ENCODE measurements at regions not wholly inside any gene's neighbourhood (a gene's known extent, or its start where the extent isn't known, plus 50 kb on each side); places are given as distances from the start of the nearest gene placed in this dataset.
A peak's percentile ranks its signal among the peaks of the same experiment; 100 is the strongest.
"Not testable (repeated sequence)": the region's sequence is repeated elsewhere in the genome, so short reads cannot be mapped to it uniquely, and the experiment has no call there.

DNA sequence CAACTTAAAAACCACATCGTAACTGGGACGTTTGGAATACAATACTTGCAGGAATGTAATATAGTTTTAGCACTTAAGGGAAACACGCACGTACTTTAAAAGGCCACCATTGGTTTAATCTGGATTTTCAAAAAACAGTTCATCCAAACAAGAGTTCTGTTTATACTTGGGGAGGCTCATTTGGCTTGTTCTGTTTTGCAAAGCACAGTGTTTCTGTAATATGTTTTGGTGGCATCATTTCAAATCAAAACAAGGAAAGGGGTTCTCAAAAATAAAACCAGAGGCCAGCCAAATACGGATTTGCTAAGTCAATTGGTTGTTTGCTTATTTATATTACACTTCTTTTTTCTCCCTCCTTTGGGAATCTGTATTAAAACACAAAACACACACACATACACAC lies 656.1 kb upstream of the SOX9 start:
- no peak for DNase-seq

GRCh38 chr17:71467719-71468118 lies 653.1 kb upstream of the SOX9 start:
- DNase-seq, result no peak

DNA sequence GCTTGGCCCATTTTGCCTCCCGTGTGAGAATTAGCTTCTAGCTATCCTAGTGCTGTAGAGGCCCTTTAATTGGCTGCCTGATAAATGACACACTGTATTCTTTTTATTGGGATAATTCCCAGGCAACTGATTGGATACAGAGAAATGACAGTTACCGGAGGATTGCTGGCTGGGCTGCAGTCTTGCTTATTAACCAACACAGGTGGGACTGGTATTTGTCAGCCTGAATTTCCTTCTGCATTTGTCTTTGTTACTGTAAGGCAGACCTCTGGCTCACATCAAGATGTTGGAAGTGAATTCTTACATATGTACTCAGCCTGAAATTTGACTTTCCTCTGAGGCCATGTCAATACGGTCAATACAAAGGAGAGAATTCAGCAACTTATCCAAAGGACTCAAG lies 650.8 kb upstream of the SOX9 start:
- no peak for DNase-seq

DNA sequence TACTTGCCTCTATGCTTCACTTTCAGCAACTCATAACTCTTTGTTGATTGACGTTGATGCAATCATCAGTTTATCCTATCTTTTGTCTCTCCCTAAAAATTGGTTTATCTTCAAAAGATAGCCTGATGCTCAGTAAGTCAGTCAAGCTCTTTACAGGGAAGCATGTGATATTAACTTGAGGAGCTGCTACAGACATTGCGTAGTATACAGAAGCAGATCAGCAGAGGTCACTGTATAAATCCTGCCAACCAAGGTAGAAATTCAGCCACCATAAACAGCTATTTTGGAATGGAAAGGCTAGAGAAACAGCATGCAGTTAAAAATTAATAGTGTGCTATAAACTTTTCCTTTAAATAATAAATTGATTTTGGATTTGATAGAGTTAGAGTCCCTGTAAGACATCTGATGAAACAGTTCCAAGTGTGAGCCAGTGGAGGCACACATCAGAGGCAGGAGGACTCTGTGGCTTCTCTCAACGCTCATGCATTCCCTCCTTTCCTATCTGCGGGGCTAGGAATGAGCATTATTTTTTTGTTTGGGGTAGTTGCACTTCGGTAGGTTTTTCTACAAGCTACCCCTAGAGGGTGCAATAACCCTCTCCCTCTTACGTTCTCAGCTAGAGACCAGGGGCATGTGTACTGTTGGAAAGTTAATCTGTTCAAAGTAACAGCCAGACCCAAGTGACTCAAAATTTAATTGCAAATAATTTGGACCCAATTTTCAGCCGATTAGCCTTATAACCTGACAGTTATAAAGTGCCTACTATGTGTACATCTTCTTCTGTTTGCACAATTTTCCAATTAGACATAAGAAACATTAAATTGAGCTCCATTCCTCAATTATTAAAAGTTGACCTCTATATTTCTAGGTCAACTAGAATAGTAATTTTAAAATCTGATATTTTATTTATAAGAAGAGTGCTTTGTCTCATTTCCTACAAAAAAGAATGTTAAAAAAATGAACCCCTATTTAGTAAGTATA lies 647.7 kb upstream of the SOX9 start:
- DNase-seq, result peak; percentile 64

GRCh38 chr17:71477356-71477755 lies 643.5 kb upstream of the SOX9 start:
- DNase-seq, result no peak

DNA sequence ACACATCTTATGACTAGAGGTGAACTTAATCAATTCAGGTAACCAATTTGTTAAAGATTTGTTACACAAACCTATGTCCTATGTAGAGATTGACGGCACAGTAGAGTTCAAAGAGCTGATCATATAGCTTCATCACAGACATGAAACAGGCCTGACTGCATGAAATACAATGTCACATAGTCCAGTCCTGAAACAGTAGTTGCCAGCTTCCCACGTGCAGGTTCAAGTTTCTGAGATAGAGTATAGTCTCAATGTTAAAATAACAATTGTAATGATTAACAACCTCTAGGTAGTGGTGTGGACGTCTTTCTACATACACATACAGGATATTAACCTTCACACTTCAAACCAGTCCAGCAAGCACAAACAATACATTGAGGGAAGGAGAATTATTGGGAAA lies 640.7 kb upstream of the SOX9 start:
- DNase-seq, result no peak

- no peak for DNase-seq
Measured at GRCh38 chr17:71482625-71483024, 638.2 kb upstream of the SOX9 start.

DNA sequence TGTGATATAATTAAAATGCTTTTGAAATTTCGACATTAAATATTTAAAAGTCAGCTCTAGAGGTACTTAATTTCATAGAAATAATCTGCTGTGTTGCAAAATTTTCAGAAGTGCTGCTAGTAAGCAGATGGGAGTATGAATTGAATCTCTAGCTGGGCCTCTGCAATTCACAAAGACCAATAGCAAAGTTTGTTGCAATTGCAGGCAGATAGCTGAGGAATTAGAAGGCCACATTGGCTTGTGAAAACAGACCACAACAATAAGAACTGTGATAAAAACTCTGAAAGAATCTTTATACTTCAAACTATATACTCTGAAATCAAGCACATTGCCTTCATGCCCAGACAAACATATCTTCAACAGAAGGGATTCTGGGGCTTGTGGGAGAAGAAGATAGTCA lies 636.3 kb upstream of the SOX9 start:
- no peak for DNase-seq

DNA sequence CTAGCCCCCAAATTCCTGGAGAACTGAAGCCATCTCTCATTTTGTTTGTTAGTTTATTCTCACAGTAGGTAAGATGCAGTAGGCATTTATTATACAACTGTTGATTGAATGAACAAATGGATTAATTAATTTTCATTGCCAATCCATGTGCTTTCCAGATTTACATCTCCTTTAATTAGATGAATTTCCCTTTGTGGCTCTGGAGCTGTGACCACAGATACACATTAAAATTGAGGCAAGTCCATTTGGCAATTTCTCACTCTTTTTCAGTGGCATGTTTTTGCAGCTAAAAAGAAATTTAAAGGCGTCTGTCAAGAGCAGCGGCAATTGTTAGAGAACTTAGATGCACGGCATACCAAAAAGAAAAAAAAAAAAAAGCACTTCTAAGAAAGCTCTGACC lies 635.4 kb upstream of the SOX9 start:
- DNase-seq, result no peak

DNA sequence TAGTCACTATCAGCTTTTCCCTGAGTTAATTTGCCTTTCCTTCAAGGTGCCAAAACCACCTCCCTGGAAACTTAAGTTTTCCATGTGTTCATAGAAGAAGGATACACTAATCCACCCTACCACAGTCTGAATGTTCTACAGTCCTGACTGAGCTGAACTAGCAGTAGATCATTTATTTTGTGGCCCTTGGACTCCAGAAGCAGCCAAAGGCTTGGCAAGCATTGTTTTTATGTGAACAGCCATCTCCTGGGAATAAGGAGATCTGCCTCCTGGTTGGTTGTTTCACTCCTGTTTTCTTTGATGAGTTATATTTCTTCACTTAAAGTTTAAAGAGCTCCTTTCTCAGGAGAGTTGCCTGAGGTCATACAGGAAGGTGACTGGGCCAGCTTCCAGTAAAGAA lies 634.6 kb upstream of the SOX9 start:
- DNase-seq, result no peak

DNA sequence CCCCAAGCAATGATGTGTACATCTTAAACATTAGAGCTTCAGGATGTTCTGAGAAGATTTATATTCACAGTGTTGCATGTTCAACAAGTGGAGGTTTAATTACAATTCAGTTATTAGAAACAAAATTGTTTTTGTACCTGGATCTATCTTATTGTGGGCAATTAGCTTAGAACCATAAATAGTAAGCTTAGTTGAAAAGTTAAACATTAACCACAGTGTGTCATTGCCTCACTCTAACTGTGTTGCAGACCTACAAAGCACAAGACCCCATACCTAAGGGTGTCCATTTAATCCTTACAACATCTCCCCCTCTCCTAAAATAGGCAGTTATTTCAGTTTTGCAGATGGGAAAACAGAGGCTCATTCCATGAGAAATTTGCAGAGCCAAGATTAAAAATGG lies 632.0 kb upstream of the SOX9 start:
- no peak for DNase-seq

GRCh38 chr17:71494062-71494855 lies 626.6 kb upstream of the SOX9 start:
- no peak for DNase-seq

DNA sequence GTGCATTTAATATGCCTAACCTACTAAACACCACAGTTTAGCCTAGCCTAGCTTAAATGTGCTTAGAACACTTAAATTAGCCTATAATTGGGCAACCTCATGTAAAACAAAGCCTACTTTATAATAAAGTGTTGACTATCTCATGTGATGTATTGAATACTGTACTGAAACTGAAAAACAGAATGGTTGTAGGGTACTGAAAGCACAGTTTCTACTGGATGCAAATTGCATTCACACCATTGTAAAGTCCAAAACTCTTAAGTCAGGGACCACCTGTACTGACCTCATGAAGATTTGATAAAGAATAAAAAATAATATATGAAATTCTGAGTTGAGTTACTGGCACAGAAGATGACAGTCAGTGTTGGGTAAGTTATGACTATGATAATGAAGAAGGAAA lies 625.4 kb upstream of the SOX9 start:
- DNase-seq, result no peak

DNA sequence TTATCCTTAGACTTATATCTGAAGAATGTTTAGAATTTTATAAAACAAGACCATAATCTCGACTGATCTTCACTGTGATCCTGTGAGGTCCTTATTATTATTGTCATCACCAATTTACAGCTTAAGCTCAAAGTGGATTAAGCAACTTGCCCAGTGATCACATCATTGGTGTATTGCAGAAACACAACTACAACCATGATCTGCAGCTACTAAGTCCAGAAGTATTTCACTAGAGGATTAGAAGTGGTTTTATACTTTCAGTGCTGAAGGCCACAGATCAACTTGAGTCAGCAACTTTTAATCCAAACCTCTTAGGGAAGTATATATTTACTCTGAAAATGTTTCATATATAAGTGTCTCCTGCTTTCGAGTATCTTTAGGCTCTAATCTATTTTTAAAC lies 624.3 kb upstream of the SOX9 start:
- DNase-seq, result no peak

DNA sequence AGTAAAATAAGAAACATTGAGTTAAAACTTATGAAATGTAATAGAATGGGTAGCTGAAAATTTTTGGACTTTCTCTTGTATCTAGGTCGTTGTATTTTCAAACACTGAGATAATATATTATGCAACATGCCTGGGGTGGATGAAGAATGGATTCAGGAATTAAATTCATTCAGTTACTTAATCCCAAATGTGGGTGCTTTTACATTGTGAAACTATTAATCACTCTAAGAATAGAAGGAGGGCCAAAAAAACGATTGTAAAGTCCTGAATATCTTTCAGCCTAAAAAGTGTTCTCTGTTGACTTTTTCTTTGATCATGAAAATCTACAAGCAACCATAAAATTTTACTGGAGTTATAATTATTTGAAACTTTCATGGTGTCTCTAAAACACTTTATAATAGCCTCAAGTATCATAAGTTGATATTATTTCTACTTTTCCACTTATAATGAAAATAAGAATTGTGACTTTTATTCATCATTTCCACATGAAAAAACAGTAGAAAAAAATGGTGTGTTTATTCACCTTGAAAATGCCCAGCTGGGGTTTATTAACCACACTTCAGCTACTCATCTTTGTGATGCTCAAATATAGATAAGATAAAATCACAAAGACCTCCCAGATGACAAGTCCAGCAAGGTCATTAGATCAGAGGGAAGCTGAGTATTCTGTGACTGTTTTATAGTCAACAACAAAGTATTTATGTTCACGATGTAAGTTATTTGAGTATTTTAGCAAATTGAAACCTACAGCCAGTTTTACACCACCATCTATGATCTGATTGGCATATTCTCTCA lies 619.9 kb upstream of the SOX9 start:
- DNase-seq, result no peak

DNA sequence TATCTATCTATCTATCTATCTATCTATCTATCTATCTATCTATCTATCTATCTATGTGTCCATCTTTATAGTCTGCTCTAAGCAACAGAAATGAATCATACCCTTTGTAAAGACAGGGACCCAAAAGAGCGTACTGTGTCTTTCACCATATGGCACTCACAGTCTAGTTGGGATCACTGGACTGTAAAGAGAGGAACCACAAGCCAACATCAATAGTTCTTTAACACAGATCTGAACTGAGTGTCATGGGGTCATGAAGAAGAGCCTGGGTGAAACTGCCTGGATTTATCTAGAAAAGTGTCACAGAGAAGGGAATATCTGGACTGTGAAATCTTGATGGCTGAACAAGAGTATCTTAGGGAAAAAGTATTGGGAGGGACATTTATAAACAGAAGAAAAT lies 619.1 kb upstream of the SOX9 start:
- DNase-seq, result no peak

GRCh38 chr17:71502443-71502842 lies 618.4 kb upstream of the SOX9 start:
- DNase-seq, result no peak

DNA sequence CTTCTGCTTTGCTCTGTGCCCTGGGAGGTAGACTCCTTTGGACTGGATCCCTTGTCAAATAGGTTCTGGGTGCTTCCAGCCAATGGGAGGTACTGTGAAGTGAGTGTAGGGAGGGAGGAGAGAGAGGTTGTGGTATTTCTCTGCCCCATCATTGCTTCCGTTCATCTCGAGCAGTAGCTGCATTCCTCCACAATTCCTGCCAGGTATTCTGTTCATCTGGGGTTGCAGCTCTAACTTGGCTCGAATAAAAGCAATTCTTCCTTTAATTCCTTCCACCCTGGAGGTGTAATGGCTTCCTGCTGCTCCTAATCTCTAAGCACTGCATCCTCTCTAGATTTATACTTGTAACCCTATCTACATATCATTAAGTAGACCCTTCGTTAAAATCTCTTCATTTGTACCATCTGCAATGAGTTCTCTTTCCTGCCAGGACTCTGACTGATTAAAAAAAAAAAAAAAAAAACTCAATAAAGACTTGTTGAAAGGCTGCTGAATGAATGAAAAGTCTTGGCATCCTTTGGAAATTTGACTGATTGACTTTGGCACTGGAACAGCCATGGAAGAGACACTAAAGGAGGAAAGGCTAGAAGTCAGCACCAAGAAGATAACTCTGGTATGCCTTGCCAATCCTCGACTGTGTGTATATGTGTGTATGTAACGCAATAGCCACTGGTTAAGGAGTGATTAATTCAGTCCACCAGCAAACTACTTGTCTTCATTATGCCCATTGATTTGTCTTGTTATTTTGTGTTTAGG lies 616.9 kb upstream of the SOX9 start:
- DNase-seq, result no peak

DNA sequence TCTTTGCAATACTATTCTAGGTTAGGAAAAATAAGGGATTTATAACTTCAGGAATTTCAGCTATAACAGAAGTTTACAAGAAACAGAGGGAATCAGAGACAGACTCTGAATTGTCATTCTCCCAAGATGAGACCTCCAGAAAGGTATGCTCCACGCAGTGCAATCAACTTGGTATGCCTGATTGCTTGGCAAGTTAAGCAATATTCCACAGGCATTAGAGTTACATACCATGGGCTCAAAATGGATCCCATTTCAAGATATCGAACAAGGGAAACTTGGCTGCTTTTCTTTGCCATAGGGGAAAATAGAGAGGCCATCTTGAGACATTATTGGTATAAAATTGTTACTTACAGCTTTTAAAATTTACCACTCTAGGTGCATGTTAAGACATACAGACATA lies 615.6 kb upstream of the SOX9 start:
- DNase-seq, result no peak

GRCh38 chr17:71505981-71506380 lies 614.8 kb upstream of the SOX9 start:
- DNase-seq, result no peak

GRCh38 chr17:71511266-71511995 lies 609.4 kb upstream of the SOX9 start:
- DNase-seq, result peak; percentile 30

GRCh38 chr17:71513725-71514124 lies 607.1 kb upstream of the SOX9 start:
- not testable (repeated sequence) for DNase-seq
